Panc1 (cell line): ENCODE measurements at regions not wholly inside any gene's neighbourhood (a gene's known extent, or its start where the extent isn't known, plus 50 kb on each side); places are given as distances from the start of the nearest gene placed in this dataset.
"Not testable (repeated sequence)": the region's sequence is repeated elsewhere in the genome, so short reads cannot be mapped to it uniquely, and the experiment has no call there.

Source experiments
- ATAC-seq: fragments of 200-7000 bp; cut with Tn5 transposase; 2 replicates; pipeline ENCODE4 v1.9.1; 2020; ENCODE audit warnings: mild to moderate bottlenecking, moderate library complexity
- BruUV-seq: library from RNA; stranded (reverse); fragments of 400-500 nt; replicated peaks from 2 replicates; lab custom pipeline; 2021; lab: Mats Ljungman, UMichigan
- CTCF ChIA-PET: fragments of 300-600 bp; sonication (Branson Sonifier 250); formaldehyde crosslinking; loops from one replicate; lab custom pipeline; 2022; ENCODE audit warnings: antibody characterized with exemption; lab: Charles Lee
- POLR2A ChIA-PET: fragments of 300-600 bp; sonication (Branson Sonifier 250); formaldehyde crosslinking; loops from one replicate; lab custom pipeline; 2022; ENCODE audit warnings: antibody characterized with exemption; lab: Charles Lee
- DNase-seq: peaks from one replicate; pipeline ENCODE4 v3.0.0-alpha.2; 2010; ENCODE audit warnings: low read depth, low spot score
- H3K27ac ChIP-seq: 2 replicates; pipeline ENCODE4 v1.5.1; 2011; ENCODE audit warnings: mild to moderate bottlenecking, low read length, inconsistent platforms
- H3K27me3 ChIP-seq: fragments of 200-500 bp; sonication (Bioruptor generic); 2 replicates; pipeline ENCODE4 v1.6.0; 2014; ENCODE audit warnings: low read length, inconsistent platforms; ENCODE audit not compliant: control insufficient read depth, insufficient read depth
- H3K36me3 ChIP-seq: fragments of 200-500 bp; sonication (Bioruptor generic); 2 replicates; pipeline ENCODE4 v1.5.1; 2014; ENCODE audit warnings: inconsistent platforms, mild to moderate bottlenecking, low read length, moderate library complexity; ENCODE audit not compliant: control insufficient read depth, insufficient read depth
- H3K4me1 ChIP-seq: 2 replicates; pipeline ENCODE4 v1.5.1; 2011; ENCODE audit warnings: inconsistent platforms, mild to moderate bottlenecking, low read length, moderate library complexity; ENCODE audit not compliant: control insufficient read depth, insufficient read depth
- H3K4me3 ChIP-seq, 2 experiments: 2 replicates each; pipeline ENCODE4 v1.5.1; 2011 to 2012; ENCODE audit warnings: low read depth in 2 of 2, low read length in 2 of 2, mild to moderate bottlenecking in 2 of 2, inconsistent platforms in 1 of 2, moderate library complexity in 1 of 2
- H3K9me3 ChIP-seq: fragments of 200-500 bp; sonication (Bioruptor generic); 2 replicates; pipeline ENCODE4 v1.5.1; 2014; ENCODE audit warnings: low read depth, mild to moderate bottlenecking, inconsistent platforms, low read length, moderate library complexity; ENCODE audit not compliant: control insufficient read depth, insufficient read depth
- CTCF ChIP-seq: fragments of 450-650 bp; IDR thresholded peaks from 2 replicates; pipeline ENCODE4 v1.5.1; 2017; ENCODE audit warnings: mild to moderate bottlenecking
- POLR2AphosphoS5 ChIP-seq: IDR thresholded peaks from 2 replicates; pipeline ENCODE4 v1.6.1; 2012; ENCODE audit warnings: mild to moderate bottlenecking, low read depth, low read length, moderate library complexity
- REST ChIP-seq, 2 experiments: IDR thresholded peaks; 2 replicates each; pipeline ENCODE4 v1.6.1; 2011 to 2012; ENCODE audit warnings: low read depth in 2 of 2, control low read depth in 1 of 2, low read length in 1 of 2, mild to moderate bottlenecking in 1 of 2, moderate library complexity in 1 of 2; ENCODE audit not compliant: insufficient read depth in 1 of 2
- SIN3A ChIP-seq: IDR thresholded peaks from 2 replicates; pipeline ENCODE4 v1.6.1; 2012; ENCODE audit warnings: low read depth, mild to moderate bottlenecking, low read length, moderate library complexity, borderline replicate concordance; ENCODE audit not compliant: insufficient read depth
- TCF7L2 ChIP-seq: IDR thresholded peaks from 2 replicates; pipeline ENCODE4 v1.6.1; 2011; ENCODE audit warnings: mild to moderate bottlenecking, low read depth, low read length, inconsistent platforms
- in situ Hi-C: cut with HindIII; loops from 2 replicates; pipeline ENCODE4 v1.10.0; 2016; ENCODE audit warnings: low sequenced_read_pairs, low pct_unique_long_range_greater_than_20kb
- intact Hi-C: fragments of 100-400 bp; cut with micrococcal nuclease; formaldehyde crosslinking; loops from one replicate; pipeline ENCODE4 v1.10.0; 2022; ENCODE audit not compliant: unreplicated experiment

- CTCF ChIA-PET, result no interaction called here
- Histone ChIP-seq H3K9me3 (no peaks in the 10 kb centered on the region), H3K27me3 (no peaks in the 10 kb centered on the region), H3K27ac (no peak overlapping the region), H3K4me1 (no peaks in the 10 kb centered on the region), H3K4me3 (no peak overlapping the region), H3K36me3 (no peaks in the 10 kb centered on the region)
- no peak for TF ChIP-seq REST (IDR thresholded peaks at IDR 0.05; ENCODE audit: insufficient read depth in 1 of 2, low read depth in 2 of 2, low read length in 1 of 2)
- no peak for TF ChIP-seq SIN3A
- TF ChIP-seq POLR2AphosphoS5, result no peak
- no peak for TF ChIP-seq TCF7L2
- TF ChIP-seq CTCF, result no peak
- intact Hi-C loops (no loop called here), in situ Hi-C loops (no loop called here)
- no peak for DNase-seq
- no TSS peak for BruUV-seq
- no peak for ATAC-seq
- POLR2A ChIA-PET, result no interaction called here
Measured at GRCh38 chr3:5366746-5367145, 179.2 kb downstream of the EDEM1 start.

GRCh38 chr3:5371555-5371954, 184.0 kb downstream of the EDEM1 start:
- H3K27ac ChIP-seq, H3K36me3 ChIP-seq, POLR2A ChIA-PET, BruUV-seq, H3K4me3 ChIP-seq, CTCF ChIA-PET, ATAC-seq, intact Hi-C loops, H3K4me1 ChIP-seq, DNase-seq, H3K27me3 ChIP-seq, in situ Hi-C loops, H3K9me3 ChIP-seq: not testable (repeated sequence)

- no peak overlapping the region for H3K4me3 ChIP-seq
- H3K36me3 ChIP-seq, result no peaks in the 10 kb centered on the region
- POLR2A ChIA-PET, result no interaction called here
- no peaks in the 10 kb centered on the region for H3K27me3 ChIP-seq
- TF ChIP-seq SIN3A, result no peak
- no peak for TF ChIP-seq REST (IDR thresholded peaks at IDR 0.05; ENCODE audit: insufficient read depth in 1 of 2, low read depth in 2 of 2, low read length in 1 of 2)
- no peak for TF ChIP-seq TCF7L2
- no peak for TF ChIP-seq POLR2AphosphoS5
- TF ChIP-seq CTCF, result no peak
- in situ Hi-C loops, result no loop called here
- intact Hi-C loops, result no loop called here
- ATAC-seq, result no peak
- no TSS peak for BruUV-seq
- DNase-seq, result no peak
- H3K4me1 ChIP-seq, result no peaks in the 10 kb centered on the region
- H3K27ac ChIP-seq, result no peak overlapping the region
- no peaks in the 10 kb centered on the region for H3K9me3 ChIP-seq
- CTCF ChIA-PET, result no interaction called here
Measured at GRCh38 chr3:5376761-5377160, 189.3 kb downstream of the EDEM1 start.

GRCh38 chr3:5379266-5379665, 191.8 kb downstream of the EDEM1 start:
- BruUV-seq, H3K9me3 ChIP-seq: not testable (repeated sequence)

More at GRCh38 chr3:5379266-5379665, 191.8 kb downstream of the EDEM1 start:
- H3K4me1 ChIP-seq, intact Hi-C loops, DNase-seq, H3K27ac ChIP-seq, H3K4me3 ChIP-seq, H3K27me3 ChIP-seq, in situ Hi-C loops, ATAC-seq, POLR2A ChIA-PET, H3K36me3 ChIP-seq, CTCF ChIA-PET: not testable (repeated sequence)
